ENCODE measurements at regions not wholly inside any gene's neighbourhood (a gene's known extent, or its start where the extent isn't known, plus 50 kb on each side); places are given as distances from the start of the nearest gene placed in this dataset.

DNA sequence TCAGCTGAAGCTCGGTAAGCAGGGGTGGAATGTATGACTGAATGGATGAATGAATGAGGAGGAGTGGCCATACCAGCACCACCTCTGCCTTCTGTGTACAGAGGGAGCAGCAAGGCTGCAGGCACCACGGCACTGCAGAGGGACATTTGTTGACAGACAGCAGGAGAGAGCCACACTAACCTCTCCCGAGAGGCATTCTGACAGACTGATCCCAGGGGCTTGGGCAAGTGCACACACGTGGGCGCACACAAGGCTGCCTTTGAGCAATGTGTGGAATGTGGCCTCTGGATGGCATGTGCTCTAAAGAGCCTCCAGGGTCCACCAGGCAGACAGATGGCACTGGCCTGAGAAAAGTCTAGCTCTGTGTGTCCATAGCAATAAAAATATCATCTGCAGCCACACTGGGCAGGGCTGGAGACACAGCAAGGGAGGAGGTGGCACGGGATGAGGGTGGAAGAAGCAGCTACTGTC, 111.8 kb downstream of the ACTL7B start (continued):
- TF ChIP-seq ZNF546 (CRISPR knock-in tag; conservative IDR thresholded peaks at IDR 0.05) (no peak), MTF2 (CRISPR knock-in tag; IDR thresholded peaks at IDR 0.05; ENCODE audit: borderline replicate concordance) (no peak), ZNF747 (CRISPR knock-in tag; IDR thresholded peaks at IDR 0.05; ENCODE audit: borderline replicate concordance) (no peak), SYNCRIP (IDR thresholded peaks at IDR 0.05; ENCODE audit: insufficient read depth, low read depth, low read length) (no peak)
- TF ChIP-seq, protein P1, sequence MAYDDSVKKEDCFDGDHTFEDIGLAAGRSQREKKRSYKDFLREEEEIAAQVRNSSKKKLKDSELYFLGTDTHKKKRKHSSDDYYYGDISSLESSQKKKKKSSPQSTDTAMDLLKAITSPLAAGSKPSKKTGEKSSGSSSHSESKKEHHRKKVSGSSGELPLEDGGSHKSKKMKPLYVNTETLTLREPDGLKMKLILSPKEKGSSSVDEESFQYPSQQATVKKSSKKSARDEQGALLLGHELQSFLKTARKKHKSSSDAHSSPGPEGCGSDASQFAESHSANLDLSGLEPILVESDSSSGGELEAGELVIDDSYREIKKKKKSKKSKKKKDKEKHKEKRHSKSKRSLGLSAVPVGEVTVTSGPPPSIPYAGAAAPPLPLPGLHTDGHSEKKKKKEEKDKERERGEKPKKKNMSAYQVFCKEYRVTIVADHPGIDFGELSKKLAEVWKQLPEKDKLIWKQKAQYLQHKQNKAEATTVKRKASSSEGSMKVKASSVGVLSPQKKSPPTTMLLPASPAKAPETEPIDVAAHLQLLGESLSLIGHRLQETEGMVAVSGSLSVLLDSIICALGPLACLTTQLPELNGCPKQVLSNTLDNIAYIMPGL (CRISPR knock-in tag; IDR thresholded peaks at IDR 0.05; ENCODE audit: borderline replicate concordance in 1 of 2, low read depth in 1 of 2), result no peak

DNA sequence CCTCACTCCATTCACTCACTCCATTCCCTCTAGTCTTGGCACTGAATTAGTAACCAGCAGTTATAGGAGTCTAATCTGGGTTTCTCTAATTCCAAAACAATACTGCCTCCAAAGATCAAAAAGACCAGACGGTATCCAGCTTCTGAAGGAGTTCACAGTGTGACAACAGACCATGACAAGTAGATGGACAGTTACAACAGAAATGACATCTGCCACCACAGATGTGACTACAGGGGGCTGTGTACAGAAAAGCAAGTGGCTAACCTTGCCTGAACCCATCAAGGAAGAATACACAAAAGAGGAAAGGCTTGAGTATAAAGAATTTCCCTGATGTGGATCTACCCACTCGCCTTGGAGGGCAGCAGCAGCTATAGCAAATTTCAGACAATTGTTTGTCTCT, 112.4 kb downstream of the ACTL7B start:
- FAIRE-seq, result no peak

More for the DNA sequence above, 112.4 kb downstream of the ACTL7B start:
- ChIA-PET POLR2A (no interaction called here), CTCF (ENCODE audit: low intra/inter-chr PET ratio, low total read pairs) (no interaction called here)
- Histone ChIP-seq H2AFZ (ENCODE audit: low read length) (no peak overlapping the region), H4K20me1 (ENCODE audit: insufficient read depth, low read length) (no peaks in the 10 kb centered on the region), H3K27ac (ENCODE audit: extremely low read length, insufficient read depth, low read length) (no peak overlapping the region), H3K9ac (ENCODE audit: insufficient read depth, low read depth, low read length) (no peak overlapping the region), H3K79me2 (ENCODE audit: insufficient read depth, low read length) (no peaks in the 10 kb centered on the region), H3K4me1 (ENCODE audit: insufficient read depth, low read length) (peaks cover 34% of the 10 kb centered on the region), H3K9me3 (ENCODE audit: low read length) (no peaks in the 10 kb centered on the region), H3K4me2 (ENCODE audit: low read depth, low read length) (peak overlapping the region; percentile 64), H3K27me3 (ENCODE audit: control insufficient read depth in 1 of 2, insufficient read depth in 2 of 2, low read length in 2 of 2) (no peaks in the 10 kb centered on the region), H3K4me3 (replicated peaks in 1 of 3; ENCODE audit: insufficient read depth in 1 of 3, low read depth in 2 of 3, low read length in 3 of 3) (0 out of 6 replicates have a peak overlapping the region, but pooled peaks of 1 of the 3 experiments have one; percentile 25), H3K36me3 (replicated peaks in 1 of 2; ENCODE audit: control insufficient read depth in 1 of 2, insufficient read depth in 2 of 2, low read length in 2 of 2) (no peaks in the 10 kb centered on the region)
- ATAC-seq, result peak; percentile 6; the same call in 1 of the 3 replicates
- TF ChIP-seq, protein P2, sequence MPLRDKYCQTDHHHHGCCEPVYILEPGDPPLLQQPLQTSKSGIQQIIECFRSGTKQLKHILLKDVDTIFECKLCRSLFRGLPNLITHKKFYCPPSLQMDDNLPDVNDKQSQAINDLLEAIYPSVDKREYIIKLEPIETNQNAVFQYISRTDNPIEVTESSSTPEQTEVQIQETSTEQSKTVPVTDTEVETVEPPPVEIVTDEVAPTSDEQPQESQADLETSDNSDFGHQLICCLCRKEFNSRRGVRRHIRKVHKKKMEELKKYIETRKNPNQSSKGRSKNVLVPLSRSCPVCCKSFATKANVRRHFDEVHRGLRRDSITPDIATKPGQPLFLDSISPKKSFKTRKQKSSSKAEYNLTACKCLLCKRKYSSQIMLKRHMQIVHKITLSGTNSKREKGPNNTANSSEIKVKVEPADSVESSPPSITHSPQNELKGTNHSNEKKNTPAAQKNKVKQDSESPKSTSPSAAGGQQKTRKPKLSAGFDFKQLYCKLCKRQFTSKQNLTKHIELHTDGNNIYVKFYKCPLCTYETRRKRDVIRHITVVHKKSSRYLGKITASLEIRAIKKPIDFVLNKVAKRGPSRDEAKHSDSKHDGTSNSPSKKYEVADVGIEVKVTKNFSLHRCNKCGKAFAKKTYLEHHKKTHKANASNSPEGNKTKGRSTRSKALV (CRISPR knock-in tag; IDR thresholded peaks at IDR 0.05), result 0 out of 2 replicates have a peak, but pooled peaks have one; percentile 39
- TF ChIP-seq SMARCC2 (IDR thresholded peaks at IDR 0.05), result no peak
- no peak for DNase-seq (ENCODE audit: low spot score)
- no TSS peak for BruUV-seq (replicated peaks)
- in situ Hi-C loops (cut with HindIII; ENCODE audit: extremely low pct_ligation_motif_present, low pct_unique_long_range_greater_than_20kb) (no loop called here), intact Hi-C loops (cut with micrococcal nuclease; ENCODE audit: unreplicated experiment) (no loop called here)
- WGBS (ENCODE audit: low lambda C conversion rate), result 4% methylated on average over 2 of the region's 2 CpGs

All from HepG2 (cell line).